NOMO-1 treated with dmso at 0.1 percent for 144 hours (cell line): ENCODE measurements at regions not wholly inside any gene's neighbourhood (a gene's known extent, or its start where the extent isn't known, plus 50 kb on each side); places are given as distances from the start of the nearest gene placed in this dataset.

Experiments used
- DNase-seq: peaks from one replicate; lab custom pipeline; 2025; ENCODE audit not compliant: unreplicated experiment; lab: John Stamatoyannopoulos, UW

DNA sequence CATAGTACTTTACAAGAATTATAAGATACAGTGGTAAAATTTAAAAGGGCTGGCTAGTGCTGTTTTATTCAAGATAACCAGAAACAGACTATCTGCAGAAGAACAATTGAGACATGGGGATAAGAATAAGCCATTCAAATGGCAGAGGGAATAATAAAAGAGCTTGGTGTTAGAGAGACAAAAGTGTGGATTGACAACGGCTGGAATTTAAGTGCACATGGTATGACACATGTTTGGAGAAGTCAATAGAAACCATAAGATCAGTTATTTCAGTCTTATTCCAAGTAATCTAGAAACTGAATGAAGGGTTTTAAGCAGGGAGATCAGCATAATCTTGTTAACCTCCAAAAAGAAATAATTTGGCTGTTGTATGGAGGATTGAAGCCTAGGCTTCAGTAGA, 1205.5 kb upstream of the CITED2 start:
- DNase-seq, result no peak

DNA sequence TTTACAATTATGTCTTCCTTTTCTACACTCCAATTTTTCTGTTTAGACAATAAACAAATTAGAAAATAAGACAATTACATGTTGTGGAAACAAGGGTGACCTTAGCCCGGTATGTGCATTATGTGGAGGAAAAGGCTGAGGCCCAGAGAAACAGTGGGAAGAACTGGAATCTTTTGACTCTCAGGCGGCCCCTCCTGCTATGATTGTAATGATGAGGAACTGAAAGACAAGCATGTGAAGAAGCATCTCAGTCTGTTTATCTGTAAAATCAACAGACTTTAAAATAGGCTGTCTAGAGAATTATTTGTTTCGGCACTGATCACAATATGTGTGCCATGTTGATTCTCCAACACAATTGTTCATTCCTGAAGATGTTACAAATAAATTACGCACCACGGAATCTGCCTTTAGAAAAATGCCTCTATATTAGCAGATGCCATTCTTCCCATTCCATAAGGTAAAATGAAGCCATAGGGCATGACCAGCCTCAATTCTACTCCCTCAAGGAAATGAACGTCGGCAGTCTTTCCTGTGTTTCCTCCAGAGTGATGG, 1201.6 kb upstream of the CITED2 start:
- DNase-seq, result no peak

DNA sequence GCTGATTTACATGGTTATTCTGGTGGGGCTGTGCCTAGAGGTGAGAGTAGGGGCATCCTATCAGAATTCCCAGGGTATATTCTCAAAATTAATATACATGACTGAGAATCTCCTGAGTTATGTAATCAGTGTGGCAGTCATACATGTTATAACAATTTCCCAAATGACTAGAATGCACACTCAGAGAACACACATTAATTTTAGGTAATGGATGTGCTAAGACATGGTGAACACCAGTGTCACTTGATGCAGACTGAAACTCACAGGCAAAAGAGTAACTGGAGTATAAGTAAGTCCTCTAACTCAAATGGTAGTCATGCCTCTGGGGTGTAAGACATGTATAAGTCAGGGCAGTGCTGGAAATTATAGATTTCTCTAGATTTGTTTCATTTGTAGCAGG, 1198.4 kb upstream of the CITED2 start:
- no peak for DNase-seq

DNA sequence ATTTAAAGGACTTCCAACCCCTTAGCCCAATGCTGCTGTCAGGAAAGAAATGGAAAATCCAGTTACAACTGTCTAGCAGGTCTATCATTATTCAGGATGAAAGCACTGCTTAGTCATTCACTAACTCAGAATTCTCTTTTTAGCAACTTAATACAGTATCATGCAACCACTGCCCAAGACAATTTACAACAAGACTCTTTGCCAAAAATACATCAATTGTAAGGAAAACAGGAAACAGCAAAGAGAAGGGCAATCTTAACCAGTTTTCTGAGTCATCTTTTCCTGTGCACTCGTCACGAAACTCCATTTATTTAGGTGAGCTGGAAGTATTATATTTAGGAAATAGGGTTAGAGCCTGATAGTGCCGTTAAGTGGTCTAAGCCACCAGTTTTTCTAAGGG, 1197.7 kb upstream of the CITED2 start:
- DNase-seq, result peak; percentile 53

DNA sequence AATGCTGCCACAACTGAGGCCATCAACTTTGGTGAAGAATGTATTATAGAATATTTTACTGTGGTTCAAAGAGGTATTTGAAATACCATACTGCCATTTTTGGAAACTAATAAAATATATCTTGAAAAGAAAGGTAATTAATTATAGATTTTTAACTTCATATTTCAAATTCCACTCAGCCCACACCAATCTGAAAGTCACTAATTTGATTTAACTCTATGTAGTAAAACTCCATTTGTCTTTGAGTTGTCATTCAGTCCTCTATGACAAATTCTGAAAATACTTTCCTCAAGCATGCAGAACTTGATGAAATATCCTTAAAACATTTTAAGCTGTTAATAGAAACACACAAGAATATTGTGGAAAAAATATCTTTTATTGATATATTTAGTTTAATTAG, 1196.7 kb upstream of the CITED2 start:
- DNase-seq, result no peak

GRCh38 chr6:140567466-140567865, 1193.0 kb upstream of the CITED2 start:
- DNase-seq, result no peak

DNA sequence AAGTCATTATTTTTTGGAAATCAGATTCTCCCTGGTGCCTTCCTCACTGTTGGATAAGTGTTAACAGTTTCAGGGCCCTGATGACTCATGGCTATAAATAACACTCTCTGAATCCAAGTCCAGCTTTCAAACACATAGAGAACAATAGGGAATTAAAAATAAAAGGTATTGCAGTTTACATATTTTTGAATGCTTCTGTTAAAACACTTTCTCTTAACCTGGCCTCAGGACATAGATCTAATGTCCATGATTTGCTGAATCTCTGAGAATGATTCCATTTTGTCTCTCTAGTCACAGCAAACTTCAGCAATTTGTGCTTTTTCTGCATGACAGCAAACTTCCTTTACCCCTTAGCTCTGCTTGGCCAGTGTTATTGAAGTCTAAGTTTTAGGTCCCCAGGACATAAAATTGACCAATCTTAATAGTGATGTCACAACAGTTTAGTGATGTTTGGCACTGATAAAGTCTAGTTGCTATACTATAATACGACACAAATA, 1192.4 kb upstream of the CITED2 start:
- DNase-seq, result no peak

DNA sequence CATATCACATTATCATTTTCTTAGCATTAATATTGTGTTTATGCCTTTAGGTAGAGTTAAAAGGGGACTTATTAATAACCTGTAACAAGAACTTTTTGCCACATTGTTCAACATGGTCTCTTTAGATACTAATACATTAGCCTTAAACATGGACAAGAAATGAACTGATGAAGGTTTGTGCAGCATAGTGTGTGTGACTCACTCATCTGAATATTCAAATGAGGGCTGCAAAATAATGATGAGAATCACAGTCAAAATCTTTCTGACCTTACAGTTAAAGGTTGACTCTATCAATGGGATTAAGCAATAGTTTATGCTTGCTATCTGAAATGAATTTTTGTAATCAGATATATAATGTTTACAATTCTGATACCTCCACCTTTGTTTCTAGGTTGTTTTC, 1189.3 kb upstream of the CITED2 start:
- no peak for DNase-seq

GRCh38 chr6:140561701-140562100, 1187.3 kb upstream of the CITED2 start:
- DNase-seq, result no peak

DNA sequence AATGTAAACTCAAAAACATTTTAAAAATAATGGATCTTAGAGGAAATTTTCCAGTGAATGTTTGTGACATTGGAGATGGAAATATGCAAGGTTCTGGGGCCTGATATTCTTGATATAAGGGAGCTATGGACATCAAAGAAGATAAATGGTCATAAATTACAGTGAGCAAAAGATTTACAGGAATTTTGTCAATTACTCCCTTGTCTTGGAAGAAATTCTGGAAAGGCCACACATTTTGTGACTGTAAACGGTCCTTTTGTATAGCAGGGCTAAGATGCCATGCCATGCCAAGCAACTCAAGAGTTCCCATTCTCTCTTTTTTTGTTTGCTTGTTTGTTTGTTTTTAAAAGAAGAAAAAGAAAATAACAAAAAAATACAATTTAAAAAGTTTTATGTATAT, 1186.2 kb upstream of the CITED2 start:
- DNase-seq, result no peak

GRCh38 chr6:140559458-140559857, 1185.0 kb upstream of the CITED2 start:
- no peak for DNase-seq

GRCh38 chr6:140554421-140554820, 1180.0 kb upstream of the CITED2 start:
- DNase-seq, result no peak

DNA sequence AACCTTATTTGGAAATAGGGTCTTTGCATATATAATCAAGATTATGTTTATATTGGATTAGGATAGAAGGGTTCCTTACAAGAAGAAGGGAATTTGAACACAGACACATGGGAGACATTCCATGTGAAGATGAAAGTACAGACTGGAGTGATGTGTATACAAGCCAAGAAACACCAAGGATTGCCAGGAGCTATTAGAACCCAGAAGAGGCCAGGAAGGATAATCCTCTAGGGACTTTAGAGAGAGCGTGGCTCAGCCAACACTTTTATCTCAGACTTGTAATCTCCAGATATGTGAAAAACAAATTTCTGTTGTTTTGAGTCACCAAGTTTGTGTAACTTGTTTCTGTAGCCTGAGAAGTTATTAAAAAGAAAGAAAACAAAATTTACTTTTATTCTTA, 1173.9 kb upstream of the CITED2 start:
- DNase-seq, result no peak

DNA sequence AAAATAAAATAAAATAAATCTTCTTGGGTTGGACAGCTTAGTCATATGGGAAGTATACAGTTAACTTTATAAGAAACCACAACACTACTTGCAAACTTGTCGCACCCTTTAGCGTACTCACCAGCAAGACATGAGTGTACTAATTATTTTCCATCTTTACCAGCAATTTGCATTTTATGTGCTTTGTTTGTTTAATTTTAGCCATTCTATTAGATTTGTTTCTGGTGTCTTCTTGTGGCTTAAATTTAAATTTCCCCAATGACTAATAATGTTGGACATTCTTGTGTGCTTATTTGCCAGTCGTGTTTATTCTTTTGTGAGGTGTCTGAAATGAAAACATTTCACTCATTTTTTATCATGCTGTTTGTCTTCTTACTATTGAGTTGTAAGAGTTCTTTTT, 1172.2 kb upstream of the CITED2 start:
- DNase-seq, result no peak

GRCh38 chr6:140544431-140544830, 1170.0 kb upstream of the CITED2 start:
- DNase-seq, result no peak

DNA sequence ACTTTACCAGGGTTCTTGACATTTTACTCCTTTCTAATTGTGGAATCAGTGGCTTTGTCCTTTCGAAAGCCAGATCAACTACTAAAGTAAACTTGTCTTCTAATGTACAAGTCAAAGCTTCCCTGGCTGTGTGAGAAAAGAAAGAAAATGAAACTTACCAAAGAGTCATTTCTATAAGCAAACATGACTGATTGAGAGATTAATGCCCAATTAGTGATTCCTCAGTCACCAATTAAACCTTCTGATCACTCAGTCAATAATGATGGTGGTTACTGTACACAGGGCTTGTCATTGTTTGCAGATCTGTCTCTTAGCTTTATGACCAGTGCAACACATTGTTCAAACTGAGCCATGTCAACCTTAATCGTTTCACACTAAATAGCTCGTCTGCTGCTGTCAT, 1168.4 kb upstream of the CITED2 start:
- DNase-seq, result no peak

DNA sequence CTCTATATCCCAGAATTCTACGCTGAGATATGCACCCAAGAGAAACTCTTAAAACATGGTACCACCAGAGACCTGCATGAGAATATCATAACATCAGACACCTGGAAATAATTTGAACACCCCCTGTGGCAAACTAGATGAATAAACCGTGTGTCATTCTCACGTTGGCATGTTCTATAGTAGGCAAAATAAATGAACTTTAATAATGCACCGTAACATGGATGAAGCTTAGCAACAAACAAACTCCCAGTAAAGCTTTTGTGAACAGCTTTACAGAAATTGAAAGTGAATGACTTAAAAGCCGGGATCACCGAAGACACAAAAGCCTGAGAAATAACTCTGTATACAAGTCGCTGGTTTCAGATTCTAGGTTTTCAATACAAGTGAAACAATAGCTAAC, 1166.8 kb upstream of the CITED2 start:
- no peak for DNase-seq

DNA sequence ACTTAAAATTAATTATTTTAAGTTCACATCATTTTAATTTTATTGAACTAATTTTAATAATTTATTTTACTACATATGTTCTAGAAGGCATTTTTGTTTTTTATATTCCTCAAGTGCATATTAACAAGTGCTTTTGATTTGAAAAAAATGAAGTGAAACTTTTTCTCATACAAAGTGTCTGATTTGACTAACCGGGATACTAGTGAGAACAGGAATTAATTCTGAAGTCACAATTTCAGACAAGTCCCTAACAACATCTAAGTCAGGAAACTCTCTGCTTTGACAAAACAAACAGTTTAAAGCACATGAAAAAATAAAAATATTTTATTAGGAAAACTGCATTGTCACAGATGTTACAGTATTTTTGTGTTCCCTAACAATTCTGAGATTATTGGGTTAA, 1166.3 kb upstream of the CITED2 start:
- DNase-seq, result no peak

DNA sequence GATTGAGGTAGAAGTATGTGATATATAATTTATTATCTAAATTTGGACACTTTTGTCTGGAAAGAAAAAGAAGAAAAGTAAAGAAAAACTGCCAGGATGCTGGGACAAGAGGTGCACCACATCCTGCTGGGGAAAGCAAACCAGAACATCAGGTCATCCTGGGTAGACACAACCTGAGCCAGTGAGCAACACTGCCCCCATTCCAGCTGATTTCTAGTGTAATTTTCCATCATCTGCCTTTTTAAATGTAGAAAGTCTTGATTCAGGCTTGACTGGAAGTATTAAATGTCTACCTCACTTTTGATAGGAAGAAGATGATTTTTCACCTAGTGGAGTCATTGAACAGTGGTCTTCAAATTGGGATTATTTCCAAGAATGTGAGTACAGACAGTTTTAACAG, 1164.5 kb upstream of the CITED2 start:
- no peak for DNase-seq

- no peak for DNase-seq
These were observed 1163.6 kb upstream of the CITED2 start for GRCh38 chr6:140537834-140538705.

DNA sequence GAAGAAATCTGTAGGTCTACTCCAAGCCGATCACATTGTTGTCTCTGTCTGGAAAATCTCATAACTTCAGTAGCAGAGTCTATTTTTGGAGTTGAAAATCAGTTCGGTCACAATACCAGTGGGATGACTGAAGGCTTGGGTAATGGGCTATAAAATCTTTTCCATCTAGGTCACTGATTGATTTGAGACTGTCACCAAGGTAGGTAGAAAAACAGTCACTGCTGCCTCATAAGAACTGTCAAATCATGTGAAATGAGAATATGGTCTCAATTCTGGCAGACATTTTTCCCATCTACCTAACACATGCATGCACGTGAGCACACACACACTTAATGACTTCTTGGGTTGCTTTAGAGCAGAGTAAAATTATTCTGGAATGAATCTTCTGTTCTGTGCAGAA, 1162.8 kb upstream of the CITED2 start:
- DNase-seq, result no peak

- no peak for DNase-seq
These were observed 1161.1 kb upstream of the CITED2 start for GRCh38 chr6:140535511-140535910.

DNA sequence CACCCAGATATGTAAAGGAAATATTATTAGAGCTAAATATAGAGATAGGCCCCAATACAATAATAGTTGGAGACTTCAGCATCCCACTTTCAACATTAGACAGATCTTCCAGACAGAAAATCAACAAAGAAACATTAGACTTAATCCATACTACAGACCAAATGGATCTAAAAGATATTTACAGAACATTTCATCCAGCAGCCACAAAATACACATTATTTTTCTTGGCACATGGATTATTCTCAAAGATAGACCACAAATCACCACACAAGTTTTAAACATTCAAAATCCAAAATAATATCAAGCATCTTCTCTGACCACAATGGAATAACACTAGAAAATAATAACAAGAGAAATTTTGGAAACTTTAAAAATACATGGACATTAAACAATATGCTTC, 1159.1 kb upstream of the CITED2 start:
- DNase-seq, result no peak
